ENCODE measurements at regions not wholly inside any gene's neighbourhood (a gene's known extent, or its start where the extent isn't known, plus 50 kb on each side); places are given as distances from the start of the nearest gene placed in this dataset.

- no peak for ATAC-seq (replicated peaks; ENCODE audit: extremely low read depth, poor library complexity, severe bottlenecking)
- Mint-ChIP-seq H3K27me3 (peaks cover 59% of the 10 kb centered on the region), H3K36me3 (ENCODE audit: insufficient read depth) (no peaks in the 10 kb centered on the region), H3K27ac (ENCODE audit: low read depth) (no peak overlapping the region), H3K4me3 (no peak overlapping the region), H3K9me3 (no peaks in the 10 kb centered on the region), H3K4me1 (no peaks in the 10 kb centered on the region)
- no peak for DNase-seq (ENCODE audit: low spot score in 2 of 2)
Measured at GRCh38 chr3:70899816-70900215, 587.4 kb upstream of the MDFIC2 start.

GRCh38 chr3:70890020-70890394, 577.6 kb upstream of the MDFIC2 start:
- Mint-ChIP-seq H3K9me3 (no peaks in the 10 kb centered on the region), H3K4me3 (no peak overlapping the region), H3K4me1 (no peaks in the 10 kb centered on the region), H3K27me3 (no peaks in the 10 kb centered on the region), H3K27ac (ENCODE audit: low read depth) (no peak overlapping the region), H3K36me3 (ENCODE audit: insufficient read depth) (no peaks in the 10 kb centered on the region)
- DNase-seq (ENCODE audit: low spot score in 2 of 2) (no peak), ATAC-seq (replicated peaks; ENCODE audit: extremely low read depth, poor library complexity, severe bottlenecking) (no peak)

DNA sequence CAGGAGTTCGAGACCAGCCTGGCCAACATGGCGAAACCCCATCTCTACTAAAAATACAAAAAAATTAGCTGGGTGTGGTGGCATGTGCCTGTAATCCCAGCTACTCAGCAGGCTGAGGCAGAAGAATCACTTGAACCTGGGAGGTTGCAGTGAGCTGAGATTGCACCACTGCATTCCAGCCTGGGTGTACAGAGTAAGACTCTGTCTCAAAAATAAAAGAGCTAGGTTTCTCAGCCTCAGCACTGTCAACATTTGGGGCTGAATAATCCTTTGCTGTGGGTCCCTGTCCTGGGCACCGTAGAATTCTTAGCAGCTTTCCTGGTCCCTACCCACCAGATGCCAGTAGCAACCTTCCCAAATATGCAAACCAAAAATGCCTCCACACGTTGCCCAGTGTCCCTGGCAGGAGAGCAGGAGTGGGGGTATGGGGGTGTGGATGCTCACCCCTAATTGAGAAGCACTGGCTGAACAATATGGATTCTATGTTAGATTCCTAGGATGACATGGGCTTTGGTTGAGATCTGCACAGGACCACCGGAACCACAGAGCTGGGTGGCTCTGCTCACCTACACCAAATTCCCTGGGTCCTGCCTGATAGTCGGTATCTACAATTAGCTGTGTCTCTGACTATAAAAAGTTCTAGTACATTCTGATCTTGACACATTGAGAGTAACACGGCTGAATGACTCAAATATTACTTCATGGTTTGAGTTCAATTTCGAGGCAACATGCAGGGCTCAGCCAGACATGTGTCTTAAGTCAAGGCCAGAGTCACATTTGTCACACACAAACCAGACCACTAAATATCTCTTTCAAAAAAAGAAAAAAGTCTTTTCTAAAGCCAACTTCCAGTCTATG, 577.0 kb upstream of the MDFIC2 start:
- Mint-ChIP-seq H3K36me3 (ENCODE audit: insufficient read depth) (no peaks in the 10 kb centered on the region), H3K4me1 (no peaks in the 10 kb centered on the region), H3K27ac (ENCODE audit: low read depth) (no peak overlapping the region), H3K4me3 (no peak overlapping the region), H3K9me3 (no peaks in the 10 kb centered on the region), H3K27me3 (no peaks in the 10 kb centered on the region)
- no peak for ATAC-seq (replicated peaks; ENCODE audit: extremely low read depth, poor library complexity, severe bottlenecking)
- no peak for DNase-seq (ENCODE audit: low spot score in 2 of 2)

- DNase-seq (ENCODE audit: low spot score in 2 of 2) (no peak), ATAC-seq (replicated peaks; ENCODE audit: extremely low read depth, poor library complexity, severe bottlenecking) (no peak)
- Mint-ChIP-seq H3K9me3 (no peaks in the 10 kb centered on the region), H3K27ac (ENCODE audit: low read depth) (no peak overlapping the region), H3K4me3 (no peak overlapping the region), H3K36me3 (ENCODE audit: insufficient read depth) (no peaks in the 10 kb centered on the region), H3K4me1 (no peaks in the 10 kb centered on the region), H3K27me3 (peaks cover 17% of the 10 kb centered on the region)
Measured at GRCh38 chr3:70885636-70886035, 573.2 kb upstream of the MDFIC2 start.

DNA sequence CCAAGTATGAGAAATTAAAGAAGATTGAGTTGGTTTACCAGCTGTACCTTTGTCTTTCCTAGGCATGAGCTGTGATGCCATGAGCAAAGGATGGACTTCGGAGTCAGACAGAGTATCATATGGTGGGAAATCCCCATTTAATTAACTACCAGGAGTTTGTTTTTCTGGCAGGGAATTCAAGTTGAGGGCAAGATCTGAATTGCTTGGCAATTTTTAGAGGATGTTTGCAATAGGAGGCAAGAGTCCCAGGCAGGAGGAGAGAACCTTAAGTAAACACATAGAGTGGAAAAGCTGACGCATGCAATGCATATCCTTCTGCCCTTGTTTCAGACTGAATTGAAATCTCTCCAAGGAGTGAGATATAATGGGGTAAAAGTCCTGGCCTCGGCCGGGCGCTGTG, 569.7 kb upstream of the MDFIC2 start:
- DNase-seq (ENCODE audit: low spot score in 2 of 2) (no peak), ATAC-seq (replicated peaks; ENCODE audit: extremely low read depth, poor library complexity, severe bottlenecking) (no peak)
- Mint-ChIP-seq H3K27ac (ENCODE audit: low read depth) (no peak overlapping the region), H3K4me1 (no peaks in the 10 kb centered on the region), H3K27me3 (peaks cover 52% of the 10 kb centered on the region), H3K4me3 (no peak overlapping the region), H3K36me3 (ENCODE audit: insufficient read depth) (no peaks in the 10 kb centered on the region), H3K9me3 (peaks cover 8% of the 10 kb centered on the region)

DNA sequence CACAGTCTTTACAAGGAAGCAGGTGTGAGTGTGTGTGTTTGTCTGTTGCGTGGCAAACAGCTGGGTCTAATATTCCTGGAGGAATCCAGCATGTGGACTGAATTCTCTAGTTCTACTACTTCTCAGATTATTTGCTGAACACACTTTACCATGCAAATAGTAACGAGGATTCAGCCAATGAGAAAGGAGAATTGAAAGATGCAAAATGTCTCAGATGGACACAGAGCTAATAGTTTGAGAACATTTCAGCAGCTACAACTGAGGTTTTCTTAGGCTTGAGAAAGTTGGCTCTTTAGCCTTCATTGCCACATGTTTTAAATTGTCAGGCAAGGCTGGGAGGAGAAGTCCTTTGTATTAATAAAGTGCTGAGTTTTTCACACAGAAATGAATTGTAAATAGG, 568.0 kb upstream of the MDFIC2 start:
- H3K9me3 Mint-ChIP-seq = peaks cover 8% of the 10 kb centered on the region
- DNase-seq (ENCODE audit: low spot score in 2 of 2) (no peak), ATAC-seq (replicated peaks; ENCODE audit: extremely low read depth, poor library complexity, severe bottlenecking) (no peak)
- no peaks in the 10 kb centered on the region for H3K36me3 Mint-ChIP-seq (ENCODE audit: insufficient read depth)
- no peak overlapping the region for H3K4me3 Mint-ChIP-seq
- H3K27me3 Mint-ChIP-seq = peaks cover 64% of the 10 kb centered on the region
- H3K4me1 Mint-ChIP-seq = no peaks in the 10 kb centered on the region
- H3K27ac Mint-ChIP-seq (ENCODE audit: low read depth) = no peak overlapping the region

GRCh38 chr3:70876154-70876553, 563.7 kb upstream of the MDFIC2 start:
- Mint-ChIP-seq H3K36me3 (ENCODE audit: insufficient read depth) (no peaks in the 10 kb centered on the region), H3K27ac (ENCODE audit: low read depth) (no peak overlapping the region), H3K27me3 (peaks cover 67% of the 10 kb centered on the region), H3K4me3 (no peak overlapping the region), H3K9me3 (peaks cover 13% of the 10 kb centered on the region), H3K4me1 (no peaks in the 10 kb centered on the region)
- DNase-seq (ENCODE audit: low spot score in 2 of 2) = no peak
- no peak for ATAC-seq (replicated peaks; ENCODE audit: extremely low read depth, poor library complexity, severe bottlenecking)

DNA sequence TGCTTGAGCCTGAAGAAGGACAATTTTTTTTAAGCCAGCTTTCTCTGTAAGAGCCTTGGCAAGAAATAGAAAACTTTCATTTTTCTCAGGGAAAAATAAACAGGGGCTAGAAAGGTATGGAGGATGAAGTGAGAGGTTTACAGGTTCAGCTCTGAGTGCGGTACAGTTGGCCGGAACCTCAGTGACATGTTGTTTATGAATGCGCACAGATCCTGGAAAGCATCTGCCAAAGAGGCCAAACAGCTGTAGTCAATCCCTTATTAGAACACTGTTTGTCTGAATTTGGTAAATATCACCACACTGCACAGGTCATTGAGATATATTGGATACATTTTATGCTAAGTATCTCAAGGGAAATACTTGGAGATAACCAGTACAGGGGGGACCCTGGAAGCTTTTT, 561.8 kb upstream of the MDFIC2 start:
- peaks cover 10% of the 10 kb centered on the region for H3K9me3 Mint-ChIP-seq

GRCh38 chr3:70873686-70874085, 561.2 kb upstream of the MDFIC2 start:
- DNase-seq (ENCODE audit: low spot score in 2 of 2) = no peak
- H3K27me3 Mint-ChIP-seq = peaks cover 52% of the 10 kb centered on the region

More for the DNA sequence above, 561.8 kb upstream of the MDFIC2 start:
- no peak overlapping the region for H3K4me3 Mint-ChIP-seq
- no peaks in the 10 kb centered on the region for H3K36me3 Mint-ChIP-seq (ENCODE audit: insufficient read depth)
- ATAC-seq (replicated peaks; ENCODE audit: extremely low read depth, poor library complexity, severe bottlenecking) (no peak), DNase-seq (ENCODE audit: low spot score in 2 of 2) (no peak)
- H3K4me1 Mint-ChIP-seq = no peaks in the 10 kb centered on the region
- peaks cover 57% of the 10 kb centered on the region for H3K27me3 Mint-ChIP-seq
- H3K27ac Mint-ChIP-seq (ENCODE audit: low read depth) = no peak overlapping the region

DNA sequence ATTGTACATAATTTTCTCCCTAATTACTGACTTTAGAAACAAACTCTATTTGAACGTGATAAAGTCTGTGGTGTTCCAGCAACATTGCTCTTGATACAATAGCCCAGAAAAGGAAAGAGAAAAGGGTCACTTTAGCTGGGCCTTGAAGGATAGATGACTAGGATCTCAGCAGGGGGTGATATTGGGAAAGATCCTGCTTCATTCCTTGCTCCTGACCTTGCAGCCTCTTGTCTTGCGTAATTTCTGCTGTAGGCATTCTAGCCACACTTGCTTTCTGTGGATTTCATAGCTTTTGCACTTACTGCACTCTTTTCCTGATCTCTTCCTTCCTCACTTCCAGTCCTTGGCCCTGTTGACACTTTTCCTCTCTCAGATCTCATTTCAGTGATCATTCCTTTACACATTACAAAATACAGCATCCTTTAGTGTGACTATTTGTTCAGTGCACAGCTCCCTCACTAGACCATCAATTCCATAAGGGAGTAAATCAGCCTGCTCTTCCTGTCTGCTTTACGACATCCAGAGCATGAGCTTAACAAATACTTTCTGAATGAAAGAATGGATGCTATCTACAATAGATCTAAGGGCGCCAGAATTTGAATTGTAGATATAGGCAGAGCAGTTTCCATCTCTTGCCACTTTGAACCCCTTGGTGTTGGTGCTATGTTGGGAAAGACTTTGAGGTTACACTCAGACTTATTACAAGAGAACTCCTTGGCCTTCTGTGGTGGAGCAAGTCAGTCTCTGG, 559.6 kb upstream of the MDFIC2 start:
- Mint-ChIP-seq H3K27ac (ENCODE audit: low read depth) (no peak overlapping the region), H3K4me3 (no peak overlapping the region), H3K9me3 (peaks cover 6% of the 10 kb centered on the region), H3K4me1 (no peaks in the 10 kb centered on the region), H3K36me3 (ENCODE audit: insufficient read depth) (no peaks in the 10 kb centered on the region), H3K27me3 (peaks cover 36% of the 10 kb centered on the region)
- no peak for DNase-seq (ENCODE audit: low spot score in 2 of 2)
- no peak for ATAC-seq (replicated peaks; ENCODE audit: extremely low read depth, poor library complexity, severe bottlenecking)

More at GRCh38 chr3:70873686-70874085, 561.2 kb upstream of the MDFIC2 start:
- H3K27ac Mint-ChIP-seq (ENCODE audit: low read depth) = no peak overlapping the region
- H3K4me3 Mint-ChIP-seq = no peak overlapping the region
- H3K4me1 Mint-ChIP-seq = no peaks in the 10 kb centered on the region
- H3K9me3 Mint-ChIP-seq = peaks cover 6% of the 10 kb centered on the region
- no peak for ATAC-seq (replicated peaks; ENCODE audit: extremely low read depth, poor library complexity, severe bottlenecking)
- H3K36me3 Mint-ChIP-seq (ENCODE audit: insufficient read depth) = no peaks in the 10 kb centered on the region

DNA sequence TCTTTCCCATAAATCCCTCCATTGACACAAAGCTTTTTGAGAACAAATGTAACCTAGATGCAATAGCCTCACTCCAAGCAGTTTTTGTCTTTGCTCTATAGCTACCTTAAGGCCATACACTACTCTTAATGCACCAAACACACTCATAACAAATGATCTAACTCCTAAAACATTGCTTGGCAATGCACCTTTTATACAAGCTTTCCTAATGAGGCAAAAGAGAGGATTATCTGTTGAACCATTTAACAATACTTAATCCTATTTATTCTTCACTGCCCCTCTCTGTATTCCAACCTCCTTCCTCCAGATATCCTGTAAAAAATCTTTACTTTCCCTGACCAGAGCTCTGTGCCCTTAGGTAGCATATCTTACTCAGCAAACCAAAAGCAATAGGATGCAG, 558.1 kb upstream of the MDFIC2 start:
- H3K27me3 Mint-ChIP-seq = peaks cover 30% of the 10 kb centered on the region
- DNase-seq (ENCODE audit: low spot score in 2 of 2) (no peak), ATAC-seq (replicated peaks; ENCODE audit: extremely low read depth, poor library complexity, severe bottlenecking) (no peak)
- H3K27ac Mint-ChIP-seq (ENCODE audit: low read depth) = no peak overlapping the region
- H3K36me3 Mint-ChIP-seq (ENCODE audit: insufficient read depth) = no peaks in the 10 kb centered on the region
- peaks cover 6% of the 10 kb centered on the region for H3K9me3 Mint-ChIP-seq
- H3K4me3 Mint-ChIP-seq = no peak overlapping the region
- no peaks in the 10 kb centered on the region for H3K4me1 Mint-ChIP-seq

DNA sequence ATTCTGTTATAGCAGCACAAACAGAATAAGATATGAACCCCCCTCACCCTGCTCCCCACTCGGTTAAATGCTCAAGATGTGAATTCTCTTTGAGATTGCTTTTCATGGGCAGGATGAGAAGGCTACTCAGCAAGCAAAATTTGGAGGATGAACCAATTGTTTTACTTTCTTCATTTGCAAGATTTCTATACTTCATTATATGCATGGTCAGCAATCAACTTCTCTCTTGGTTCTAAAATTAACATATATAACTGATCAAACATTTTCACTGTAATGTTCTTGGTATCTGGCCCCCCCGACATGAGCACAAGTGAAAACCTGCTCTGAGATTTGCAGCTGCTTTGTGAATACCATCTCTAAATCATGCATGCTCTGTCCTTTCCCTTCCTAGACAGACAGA, 556.1 kb upstream of the MDFIC2 start:
- DNase-seq (ENCODE audit: low spot score in 2 of 2) = no peak
- H3K36me3 Mint-ChIP-seq (ENCODE audit: insufficient read depth) = no peaks in the 10 kb centered on the region
- H3K9me3 Mint-ChIP-seq = peaks cover 6% of the 10 kb centered on the region
- H3K4me3 Mint-ChIP-seq = no peak overlapping the region
- no peak overlapping the region for H3K27ac Mint-ChIP-seq (ENCODE audit: low read depth)
- H3K4me1 Mint-ChIP-seq = no peaks in the 10 kb centered on the region
- peaks cover 34% of the 10 kb centered on the region for H3K27me3 Mint-ChIP-seq
- no peak for ATAC-seq (replicated peaks; ENCODE audit: extremely low read depth, poor library complexity, severe bottlenecking)

GRCh38 chr3:70863049-70863448, 550.6 kb upstream of the MDFIC2 start:
- DNase-seq (ENCODE audit: low spot score in 2 of 2) = no peak

More at GRCh38 chr3:70863049-70863448, 550.6 kb upstream of the MDFIC2 start:
- H3K9me3 Mint-ChIP-seq = no peaks in the 10 kb centered on the region
- H3K27ac Mint-ChIP-seq (ENCODE audit: low read depth) = no peak overlapping the region
- H3K4me1 Mint-ChIP-seq = no peaks in the 10 kb centered on the region
- ATAC-seq (replicated peaks; ENCODE audit: extremely low read depth, poor library complexity, severe bottlenecking) = no peak
- peaks cover 54% of the 10 kb centered on the region for H3K27me3 Mint-ChIP-seq
- no peak overlapping the region for H3K4me3 Mint-ChIP-seq
- H3K36me3 Mint-ChIP-seq (ENCODE audit: insufficient read depth) = no peaks in the 10 kb centered on the region

Measured in central memory CD8-positive, alpha-beta T cell (primary cell).